HEK293T (cell line): ENCODE measurements at regions not wholly inside any gene's neighbourhood (a gene's known extent, or its start where the extent isn't known, plus 50 kb on each side); places are given as distances from the start of the nearest gene placed in this dataset.

Source experiments
- ELF4 ChIP-seq: fragments of 450-650 bp; IDR thresholded peaks from 2 replicates; pipeline ENCODE4 v1.6.1; 2017; ENCODE audit warnings: antibody characterized with exemption
- FOXK2 ChIP-seq: fragments of 450-650 bp; IDR thresholded peaks from 2 replicates; pipeline ENCODE4 v1.6.1; 2016; ENCODE audit warnings: mild to moderate bottlenecking
- PKNOX1 ChIP-seq: fragments of 450-650 bp; IDR thresholded peaks from 2 replicates; pipeline ENCODE4 v1.6.1; 2016

GRCh38 chr7:418636-419280 is 100.9 kb downstream of the PDGFA start:
- TF ChIP-seq FOXK2: no peak
- TF ChIP-seq ELF4: no peak
- no peak for TF ChIP-seq PKNOX1
